ENCODE measurements at regions not wholly inside any gene's neighbourhood (a gene's known extent, or its start where the extent isn't known, plus 50 kb on each side); places are given as distances from the start of the nearest gene placed in this dataset.
"Not testable (repeated sequence)": the region's sequence is repeated elsewhere in the genome, so short reads cannot be mapped to it uniquely, and the experiment has no call there.

GRCh38 chr3:71991046-71991445 is 206.1 kb upstream of the PROK2 start:
- peaks cover 8% of the 10 kb centered on the region for H3K4me1 ChIP-seq (ENCODE audit: control insufficient read depth, insufficient read depth, low read length)

DNA sequence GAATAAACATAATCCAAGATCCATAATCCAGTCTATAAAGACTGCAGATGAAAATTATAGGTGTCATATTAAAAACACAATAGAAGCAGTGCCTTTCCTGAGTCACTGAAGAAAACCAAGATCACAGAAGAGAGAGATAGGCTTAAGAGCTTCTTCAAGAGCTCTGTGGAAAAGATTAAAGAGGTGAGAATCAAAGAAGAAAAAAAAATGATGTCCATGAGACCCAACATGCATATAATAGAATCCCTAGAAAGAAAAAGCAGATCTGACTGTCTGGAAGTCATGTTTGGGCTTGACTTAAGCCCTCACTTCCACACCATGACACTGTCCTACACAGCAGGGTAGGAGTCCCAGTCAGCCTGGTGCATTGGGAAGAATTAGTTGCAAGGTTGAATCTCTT is 205.6 kb upstream of the PROK2 start:
- no peaks in the 10 kb centered on the region for H3K36me3 ChIP-seq (ENCODE audit: control insufficient read depth, insufficient read depth, low read length)
- peaks cover 8% of the 10 kb centered on the region for H3K4me1 ChIP-seq (ENCODE audit: control insufficient read depth, insufficient read depth, low read length)
- no peaks in the 10 kb centered on the region for H3K27me3 ChIP-seq (ENCODE audit: control insufficient read depth, insufficient read depth, low read length)
- H3K9me3 ChIP-seq (ENCODE audit: control insufficient read depth, low read depth, low read length): no peaks in the 10 kb centered on the region
- no peak overlapping the region for H3K4me3 ChIP-seq (ENCODE audit: low read length)
- H3K27ac ChIP-seq (ENCODE audit: low read length): no peak overlapping the region
- DNase-seq: no peak

More at GRCh38 chr3:71991046-71991445, 206.1 kb upstream of the PROK2 start:
- no peaks in the 10 kb centered on the region for H3K27me3 ChIP-seq (ENCODE audit: control insufficient read depth, insufficient read depth, low read length)
- no peak for DNase-seq
- no peaks in the 10 kb centered on the region for H3K9me3 ChIP-seq (ENCODE audit: control insufficient read depth, low read depth, low read length)
- no CpG with 5 or more reads among the region's 3 CpGs for WGBS (ENCODE audit: insufficient coverage, low lambda C conversion rate)
- H3K36me3 ChIP-seq (ENCODE audit: control insufficient read depth, insufficient read depth, low read length): no peaks in the 10 kb centered on the region
- H3K4me3 ChIP-seq (ENCODE audit: low read length): no peak overlapping the region
- H3K27ac ChIP-seq (ENCODE audit: low read length): no peak overlapping the region

DNA sequence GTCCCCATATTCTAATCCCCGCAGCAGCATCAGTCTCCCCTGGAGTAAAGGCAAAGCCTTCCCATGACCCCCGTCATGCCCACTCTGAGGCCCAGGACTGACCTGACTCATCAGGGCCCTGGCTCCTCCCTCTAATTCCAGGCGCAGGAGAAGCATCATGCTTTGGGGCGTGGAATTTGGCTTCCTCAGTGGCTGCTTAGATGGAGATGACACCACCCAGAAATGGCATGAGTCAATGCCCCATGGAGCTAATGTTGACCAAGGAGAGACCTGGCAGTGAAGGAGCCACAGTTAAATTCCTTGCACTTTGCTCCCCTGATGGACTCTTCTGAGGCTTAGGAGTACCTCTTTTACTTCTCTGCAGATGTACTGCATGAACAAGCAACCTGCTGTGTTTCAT is 204.2 kb upstream of the PROK2 start:
- Histone ChIP-seq H3K27ac (ENCODE audit: low read length) (no peak overlapping the region), H3K36me3 (ENCODE audit: control insufficient read depth, insufficient read depth, low read length) (no peaks in the 10 kb centered on the region), H3K4me1 (ENCODE audit: control insufficient read depth, insufficient read depth, low read length) (peaks cover 8% of the 10 kb centered on the region), H3K9me3 (ENCODE audit: control insufficient read depth, low read depth, low read length) (no peaks in the 10 kb centered on the region), H3K4me3 (ENCODE audit: low read length) (no peak overlapping the region), H3K27me3 (ENCODE audit: control insufficient read depth, insufficient read depth, low read length) (no peaks in the 10 kb centered on the region)
- WGBS (ENCODE audit: insufficient coverage, low lambda C conversion rate): no CpG with 5 or more reads among the region's 4 CpGs
- no peak for DNase-seq

DNA sequence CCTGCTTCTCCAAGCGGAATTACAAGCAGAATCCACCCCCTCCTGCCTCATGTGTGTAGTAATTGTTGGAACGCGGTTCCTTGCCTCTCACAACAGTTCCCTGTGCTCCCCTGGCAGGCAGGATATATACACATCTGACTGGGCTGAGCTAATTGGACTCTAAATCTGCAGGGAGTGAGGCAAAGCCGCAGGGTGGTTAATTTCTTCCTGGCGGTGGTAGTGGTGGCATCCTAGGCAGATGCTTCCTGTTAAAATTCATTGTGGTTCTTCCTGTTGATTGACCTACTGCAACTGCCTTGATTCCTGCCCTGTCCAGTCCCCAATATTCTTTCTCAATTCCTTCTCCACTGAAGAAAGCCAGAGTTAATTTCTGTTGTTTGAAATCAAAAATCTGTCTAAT is 202.9 kb upstream of the PROK2 start:
- DNase-seq: no peak
- H3K9me3 ChIP-seq (ENCODE audit: control insufficient read depth, low read depth, low read length): no peaks in the 10 kb centered on the region
- no peak overlapping the region for H3K27ac ChIP-seq (ENCODE audit: low read length)
- peaks cover 14% of the 10 kb centered on the region for H3K4me1 ChIP-seq (ENCODE audit: control insufficient read depth, insufficient read depth, low read length)
- no peak overlapping the region for H3K4me3 ChIP-seq (ENCODE audit: low read length)
- no peaks in the 10 kb centered on the region for H3K27me3 ChIP-seq (ENCODE audit: control insufficient read depth, insufficient read depth, low read length)
- no peaks in the 10 kb centered on the region for H3K36me3 ChIP-seq (ENCODE audit: control insufficient read depth, insufficient read depth, low read length)
- no CpG with 5 or more reads among the region's 5 CpGs for WGBS (ENCODE audit: insufficient coverage, low lambda C conversion rate)

DNA sequence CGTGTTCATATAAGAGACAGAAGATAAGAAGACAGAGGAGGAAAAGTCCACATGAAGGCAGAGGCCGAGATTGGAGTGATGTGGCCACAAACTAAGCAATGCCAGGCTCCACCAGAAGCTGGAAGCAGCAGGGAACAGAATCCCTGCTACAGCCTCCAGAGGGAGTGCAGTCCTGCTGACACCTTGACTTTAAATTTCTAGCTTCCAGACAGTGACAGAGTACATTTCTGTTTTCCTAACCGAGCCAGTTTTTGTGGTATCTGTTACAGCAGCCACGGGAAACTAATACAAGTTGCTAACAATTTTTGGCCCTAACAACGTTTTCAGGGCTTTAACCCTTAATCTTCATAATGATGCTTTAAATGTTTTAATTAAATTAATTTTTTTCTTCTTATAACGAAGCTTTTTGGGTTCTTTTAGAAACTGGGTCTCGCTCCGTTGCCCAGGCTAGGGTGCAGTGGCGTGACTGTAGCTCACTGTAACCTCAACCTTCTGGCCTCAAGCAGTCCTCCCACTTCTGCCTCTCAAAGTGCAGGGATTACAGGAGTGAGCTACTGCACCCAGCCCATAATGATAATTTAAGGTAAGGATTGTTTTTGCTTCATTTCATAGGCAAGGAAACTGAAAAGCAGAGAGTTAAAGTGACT is 202.3 kb upstream of the PROK2 start:
- no peaks in the 10 kb centered on the region for H3K9me3 ChIP-seq (ENCODE audit: control insufficient read depth, low read depth, low read length)
- peaks cover 17% of the 10 kb centered on the region for H3K4me1 ChIP-seq (ENCODE audit: control insufficient read depth, insufficient read depth, low read length)
- H3K36me3 ChIP-seq (ENCODE audit: control insufficient read depth, insufficient read depth, low read length): no peaks in the 10 kb centered on the region
- peak in 1 of 2 donors; percentile 13 for DNase-seq
- H3K4me3 ChIP-seq (ENCODE audit: low read length): no peak overlapping the region
- WGBS (ENCODE audit: insufficient coverage, low lambda C conversion rate): 78% methylated on average over 7 of the region's 9 CpGs
- H3K27ac ChIP-seq (ENCODE audit: low read length): no peak overlapping the region
- no peaks in the 10 kb centered on the region for H3K27me3 ChIP-seq (ENCODE audit: control insufficient read depth, insufficient read depth, low read length)

DNA sequence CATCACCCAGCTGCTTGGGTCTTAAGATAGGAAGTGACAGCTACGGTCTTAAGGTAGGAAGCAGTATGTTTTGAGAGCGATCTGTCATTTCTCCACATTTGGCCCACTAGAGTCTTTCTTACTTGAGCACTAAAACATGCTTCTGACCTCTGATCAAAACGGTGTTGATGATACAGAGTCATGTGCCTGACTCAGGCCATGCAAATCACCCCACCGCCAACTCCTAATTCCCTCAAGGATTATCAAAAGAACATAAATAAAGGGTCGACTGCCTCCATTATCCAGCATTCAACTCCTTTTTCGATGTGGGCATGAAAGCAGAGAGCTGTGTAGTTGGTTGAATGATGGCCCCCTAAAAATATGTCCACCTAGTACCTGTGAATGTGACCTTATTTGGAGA is 201.7 kb upstream of the PROK2 start:
- H3K9me3 ChIP-seq (ENCODE audit: control insufficient read depth, low read depth, low read length): no peaks in the 10 kb centered on the region
- H3K4me3 ChIP-seq (ENCODE audit: low read length): no peak overlapping the region
- DNase-seq: peak in 1 of 2 donors; percentile 35
- H3K27me3 ChIP-seq (ENCODE audit: control insufficient read depth, insufficient read depth, low read length): no peaks in the 10 kb centered on the region
- peak overlapping the region; percentile 34 for H3K27ac ChIP-seq (ENCODE audit: low read length)
- WGBS (ENCODE audit: insufficient coverage, low lambda C conversion rate): no CpG with 5 or more reads among the region's 6 CpGs
- H3K36me3 ChIP-seq (ENCODE audit: control insufficient read depth, insufficient read depth, low read length): no peaks in the 10 kb centered on the region
- H3K4me1 ChIP-seq (ENCODE audit: control insufficient read depth, insufficient read depth, low read length): peaks cover 20% of the 10 kb centered on the region

DNA sequence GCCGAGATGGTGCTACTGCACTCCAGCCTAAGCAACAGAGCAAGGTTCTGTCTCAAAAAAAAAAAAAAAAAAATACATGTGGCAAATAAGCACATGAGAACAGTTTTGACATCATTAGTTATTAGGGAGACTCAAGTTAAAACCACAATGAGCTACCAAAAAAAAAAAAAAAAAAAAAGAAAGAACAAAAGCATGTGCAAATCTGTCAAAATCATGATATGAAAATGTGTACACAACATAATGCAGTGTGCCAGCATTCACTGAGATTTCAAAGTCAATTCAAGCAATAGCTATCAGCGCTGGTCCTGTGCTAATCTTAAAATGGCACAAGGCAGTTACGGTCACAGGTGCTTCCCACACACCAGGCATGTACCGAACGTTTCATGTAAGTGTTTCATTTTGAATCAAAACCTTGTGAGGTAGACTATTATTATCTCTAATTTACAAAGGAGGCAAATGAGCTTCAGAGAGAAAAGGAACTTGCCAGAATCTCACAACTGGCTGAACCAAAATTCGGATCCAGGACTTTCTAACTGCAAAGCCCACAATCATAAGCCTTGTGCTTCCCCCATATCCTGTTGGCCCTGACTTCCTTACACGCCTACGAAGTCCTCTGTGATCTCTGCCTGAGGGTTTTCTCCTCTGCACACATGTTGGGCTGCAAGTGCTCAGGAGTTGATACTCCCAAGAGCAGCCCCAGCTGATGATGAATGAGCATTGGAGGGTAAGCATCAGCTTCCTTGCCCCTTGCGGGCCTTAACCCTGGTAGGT is 200.1 kb upstream of the PROK2 start:
- H3K27me3 ChIP-seq (ENCODE audit: control insufficient read depth, insufficient read depth, low read length): no peaks in the 10 kb centered on the region
- H3K4me3 ChIP-seq (ENCODE audit: low read length): no peak overlapping the region
- H3K9me3 ChIP-seq (ENCODE audit: control insufficient read depth, low read depth, low read length): no peaks in the 10 kb centered on the region
- no CpG with 5 or more reads among the region's 9 CpGs for WGBS (ENCODE audit: insufficient coverage, low lambda C conversion rate)
- no peak for DNase-seq
- H3K36me3 ChIP-seq (ENCODE audit: control insufficient read depth, insufficient read depth, low read length): no peaks in the 10 kb centered on the region
- peaks cover 20% of the 10 kb centered on the region for H3K4me1 ChIP-seq (ENCODE audit: control insufficient read depth, insufficient read depth, low read length)
- H3K27ac ChIP-seq (ENCODE audit: low read length): no peak overlapping the region

DNA sequence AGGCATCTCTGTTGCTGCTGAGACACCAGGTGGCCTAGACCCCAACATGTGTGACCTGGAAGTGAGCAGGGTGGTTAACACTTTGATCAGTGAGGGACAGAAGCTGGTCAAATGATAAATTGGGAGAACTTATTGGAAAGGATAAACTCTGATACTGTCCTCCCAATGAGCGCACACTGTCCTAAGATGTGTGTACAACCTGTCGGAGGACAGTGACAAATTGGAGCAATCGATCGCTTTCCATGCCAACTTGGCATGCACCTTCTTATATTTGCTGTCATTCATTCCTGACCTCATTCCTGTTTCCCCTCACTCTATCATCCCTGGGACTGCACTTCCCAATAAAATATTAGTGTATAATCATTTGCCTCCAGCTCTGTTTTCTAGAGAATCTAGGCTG is 198.7 kb upstream of the PROK2 start:
- no peak for DNase-seq
- WGBS (ENCODE audit: insufficient coverage, low lambda C conversion rate): no CpG with 5 or more reads among the region's 4 CpGs
- H3K27ac ChIP-seq (ENCODE audit: low read length): no peak overlapping the region

GRCh38 chr3:71982506-71983258 is 197.7 kb upstream of the PROK2 start:
- not testable (repeated sequence) for H3K27me3 ChIP-seq (ENCODE audit: control insufficient read depth, insufficient read depth, low read length); H3K36me3 ChIP-seq (ENCODE audit: control insufficient read depth, insufficient read depth, low read length); H3K4me3 ChIP-seq (ENCODE audit: low read length); H3K9me3 ChIP-seq (ENCODE audit: control insufficient read depth, low read depth, low read length)
- Histone ChIP-seq H3K27ac (ENCODE audit: low read length) (peak overlapping the region; percentile 90), H3K4me1 (ENCODE audit: control insufficient read depth, insufficient read depth, low read length) (peaks cover 31% of the 10 kb centered on the region)
- DNase-seq: peak; percentile 82 to 90
- WGBS (ENCODE audit: insufficient coverage, low lambda C conversion rate): no CpG with 5 or more reads among the region's 9 CpGs

More for the DNA sequence above, 198.7 kb upstream of the PROK2 start:
- H3K36me3 ChIP-seq (ENCODE audit: control insufficient read depth, insufficient read depth, low read length): no peaks in the 10 kb centered on the region
- H3K4me1 ChIP-seq (ENCODE audit: control insufficient read depth, insufficient read depth, low read length): peaks cover 22% of the 10 kb centered on the region
- no peaks in the 10 kb centered on the region for H3K9me3 ChIP-seq (ENCODE audit: control insufficient read depth, low read depth, low read length)
- H3K27me3 ChIP-seq (ENCODE audit: control insufficient read depth, insufficient read depth, low read length): no peaks in the 10 kb centered on the region
- H3K4me3 ChIP-seq (ENCODE audit: low read length): no peak overlapping the region

DNA sequence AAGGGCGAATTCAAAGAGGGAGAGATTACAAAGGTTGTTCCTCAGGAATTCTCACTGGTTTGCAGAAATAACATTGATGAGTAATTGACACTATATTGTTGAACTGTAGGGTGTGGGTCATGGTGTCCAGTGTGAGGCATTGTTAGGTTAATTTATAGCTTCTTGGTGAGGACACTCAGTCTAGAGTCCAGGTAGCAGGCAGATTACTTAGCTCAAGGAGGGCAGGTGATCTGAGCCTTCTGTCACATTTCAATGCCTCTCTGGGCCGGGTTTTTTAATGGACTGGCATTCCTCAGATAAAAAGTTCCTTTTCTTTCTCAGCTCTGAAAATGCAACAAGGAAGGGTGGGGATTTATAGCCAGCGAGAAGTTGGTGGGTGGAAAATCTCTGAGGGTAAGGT is 194.2 kb upstream of the PROK2 start:
- Histone ChIP-seq H3K36me3 (ENCODE audit: control insufficient read depth, insufficient read depth, low read length) (no peaks in the 10 kb centered on the region), H3K4me3 (ENCODE audit: low read length) (no peak overlapping the region), H3K4me1 (ENCODE audit: control insufficient read depth, insufficient read depth, low read length) (peaks cover 24% of the 10 kb centered on the region), H3K27me3 (ENCODE audit: control insufficient read depth, insufficient read depth, low read length) (peaks cover 2% of the 10 kb centered on the region), H3K27ac (ENCODE audit: low read length) (peak overlapping the region; percentile 86), H3K9me3 (ENCODE audit: control insufficient read depth, low read depth, low read length) (no peaks in the 10 kb centered on the region)
- WGBS (ENCODE audit: insufficient coverage, low lambda C conversion rate): 45% methylated on average over 1 of the region's 3 CpGs
- DNase-seq: peak; percentile 85 to 91
